ENCODE measurements at regions not wholly inside any gene's neighbourhood (a gene's known extent, or its start where the extent isn't known, plus 50 kb on each side); places are given as distances from the start of the nearest gene placed in this dataset.

- Histone ChIP-seq H3K36me3 (ENCODE audit: insufficient read depth, low read length) (no peaks in the 10 kb centered on the region), H3K4me3 (ENCODE audit: low read depth, low read length, poor library complexity, severe bottlenecking) (no peak overlapping the region), H3K27ac (ENCODE audit: low read depth, low read length, poor library complexity, severe bottlenecking) (no peak overlapping the region), H3K4me1 (ENCODE audit: insufficient read depth, low read length, severe bottlenecking) (no peaks in the 10 kb centered on the region), H3K9ac (ENCODE audit: low read length) (no peak overlapping the region), H3K9me3 (ENCODE audit: low read length) (no peaks in the 10 kb centered on the region), H2AFZ (ENCODE audit: low read length) (no peak overlapping the region), H4K20me1 (ENCODE audit: insufficient read depth, low read length) (no peaks in the 10 kb centered on the region), H3K27me3 (ENCODE audit: insufficient read depth, low read length) (no peaks in the 10 kb centered on the region), H3F3A (ENCODE audit: insufficient read depth, low read length) (no peaks in the 10 kb centered on the region), H3K79me2 (ENCODE audit: insufficient read depth, low read length) (no peaks in the 10 kb centered on the region), H3K4me2 (ENCODE audit: low read length) (no peak overlapping the region), H3K9me2 (ENCODE audit: low read depth, low read length) (no peaks in the 10 kb centered on the region)
- TF ChIP-seq CTCF (IDR thresholded peaks at IDR 0.05; ENCODE audit: low read length) (no peak), EZH2 (IDR thresholded peaks at IDR 0.05; ENCODE audit: borderline replicate concordance, low read length) (no peak)
Measured at GRCh38 chr6:23268348-23268747, 699.0 kb downstream of the HDGFL1 start.

- H3K27me3 ChIP-seq (ENCODE audit: insufficient read depth, low read length), result no peaks in the 10 kb centered on the region
Measured at GRCh38 chr6:23269436-23269835, 700.1 kb downstream of the HDGFL1 start.

GRCh38 chr6:23272536-23272935 lies 703.2 kb downstream of the HDGFL1 start:
- Histone ChIP-seq H3K9me2 (ENCODE audit: low read depth, low read length) (no peaks in the 10 kb centered on the region), H4K20me1 (ENCODE audit: insufficient read depth, low read length) (no peaks in the 10 kb centered on the region), H3K9me3 (ENCODE audit: low read length) (no peaks in the 10 kb centered on the region), H3F3A (ENCODE audit: insufficient read depth, low read length) (no peaks in the 10 kb centered on the region), H2AFZ (ENCODE audit: low read length) (no peak overlapping the region), H3K4me1 (ENCODE audit: insufficient read depth, low read length, severe bottlenecking) (no peaks in the 10 kb centered on the region), H3K79me2 (ENCODE audit: insufficient read depth, low read length) (no peaks in the 10 kb centered on the region), H3K27ac (ENCODE audit: low read depth, low read length, poor library complexity, severe bottlenecking) (no peak overlapping the region), H3K9ac (ENCODE audit: low read length) (no peak overlapping the region), H3K4me3 (ENCODE audit: low read depth, low read length, poor library complexity, severe bottlenecking) (no peak overlapping the region), H3K4me2 (ENCODE audit: low read length) (no peak overlapping the region), H3K27me3 (ENCODE audit: insufficient read depth, low read length) (no peaks in the 10 kb centered on the region), H3K36me3 (ENCODE audit: insufficient read depth, low read length) (no peaks in the 10 kb centered on the region)
- no peak for TF ChIP-seq CTCF (IDR thresholded peaks at IDR 0.05; ENCODE audit: low read length)

More at GRCh38 chr6:23269436-23269835, 700.1 kb downstream of the HDGFL1 start:
- Histone ChIP-seq H3K4me1 (ENCODE audit: insufficient read depth, low read length, severe bottlenecking) (no peaks in the 10 kb centered on the region), H3K9me2 (ENCODE audit: low read depth, low read length) (no peaks in the 10 kb centered on the region), H3F3A (ENCODE audit: insufficient read depth, low read length) (no peaks in the 10 kb centered on the region), H3K79me2 (ENCODE audit: insufficient read depth, low read length) (no peaks in the 10 kb centered on the region), H3K36me3 (ENCODE audit: insufficient read depth, low read length) (no peaks in the 10 kb centered on the region), H4K20me1 (ENCODE audit: insufficient read depth, low read length) (no peaks in the 10 kb centered on the region), H3K4me2 (ENCODE audit: low read length) (no peak overlapping the region), H3K27ac (ENCODE audit: low read depth, low read length, poor library complexity, severe bottlenecking) (no peak overlapping the region), H2AFZ (ENCODE audit: low read length) (no peak overlapping the region), H3K9me3 (ENCODE audit: low read length) (no peaks in the 10 kb centered on the region), H3K9ac (ENCODE audit: low read length) (no peak overlapping the region), H3K4me3 (ENCODE audit: low read depth, low read length, poor library complexity, severe bottlenecking) (no peak overlapping the region)
- TF ChIP-seq EZH2 (IDR thresholded peaks at IDR 0.05; ENCODE audit: borderline replicate concordance, low read length), result no peak
- no peak for TF ChIP-seq CTCF (IDR thresholded peaks at IDR 0.05; ENCODE audit: low read length)

All from OCI-LY1 (cell line).